GM21737 (cell line): ENCODE measurements at regions not wholly inside any gene's neighbourhood (a gene's known extent, or its start where the extent isn't known, plus 50 kb on each side); places are given as distances from the start of the nearest gene placed in this dataset.
A peak's percentile ranks its signal among the peaks of the same experiment; 100 is the strongest.

Source experiments
- ATAC-seq: cut with Tn5 transposase; IDR thresholded peaks from one replicate; pipeline ENCODE4 v1.9.1; 2021; ENCODE audit warnings: mild to moderate bottlenecking, moderate library complexity; ENCODE audit not compliant: unreplicated experiment

- ATAC-seq: no peak
These were observed 2387.7 kb upstream of the TENM3 start for GRCh38 chr4:179855469-179855868.

GRCh38 chr4:179858221-179858620, 2385.0 kb upstream of the TENM3 start:
- no peak for ATAC-seq

- ATAC-seq: peak; percentile 96
These were observed 2375.8 kb upstream of the TENM3 start for GRCh38 chr4:179867300-179867878.

- ATAC-seq: no peak
These were observed 2371.5 kb upstream of the TENM3 start for GRCh38 chr4:179871726-179872125.

- no peak for ATAC-seq
These were observed 2370.4 kb upstream of the TENM3 start for GRCh38 chr4:179872755-179873154.

GRCh38 chr4:179880756-179881155, 2362.4 kb upstream of the TENM3 start:
- no peak for ATAC-seq

- no peak for ATAC-seq
These were observed 2349.0 kb upstream of the TENM3 start for GRCh38 chr4:179894066-179894778.

GRCh38 chr4:179919587-179919986, 2323.6 kb upstream of the TENM3 start:
- no peak for ATAC-seq

GRCh38 chr4:179927473-179927872, 2315.7 kb upstream of the TENM3 start:
- no peak for ATAC-seq

- no peak for ATAC-seq
These were observed 2301.3 kb upstream of the TENM3 start for GRCh38 chr4:179941911-179942310.

GRCh38 chr4:179976777-179977176, 2266.4 kb upstream of the TENM3 start:
- no peak for ATAC-seq

GRCh38 chr4:179977378-179977777, 2265.8 kb upstream of the TENM3 start:
- no peak for ATAC-seq

GRCh38 chr4:179981161-179981560, 2262.0 kb upstream of the TENM3 start:
- ATAC-seq: no peak

- ATAC-seq: peak; percentile 100
These were observed 2253.2 kb upstream of the TENM3 start for GRCh38 chr4:179989975-179990374.

- ATAC-seq: no peak
These were observed 2233.9 kb upstream of the TENM3 start for GRCh38 chr4:180009316-180009715.

- ATAC-seq: no peak
These were observed 2214.5 kb upstream of the TENM3 start for GRCh38 chr4:180028682-180029081.

GRCh38 chr4:180031330-180031729, 2211.9 kb upstream of the TENM3 start:
- ATAC-seq: no peak

GRCh38 chr4:180041576-180041975, 2201.6 kb upstream of the TENM3 start:
- no peak for ATAC-seq

GRCh38 chr4:180052629-180053028, 2190.6 kb upstream of the TENM3 start:
- no peak for ATAC-seq

GRCh38 chr4:180054291-180054690, 2188.9 kb upstream of the TENM3 start:
- ATAC-seq: no peak

- no peak for ATAC-seq
These were observed 2185.9 kb upstream of the TENM3 start for GRCh38 chr4:180057299-180057721.

GRCh38 chr4:180057891-180058671, 2185.1 kb upstream of the TENM3 start:
- peak; percentile 62 for ATAC-seq
